OCI-M2 (cell line): ENCODE measurements at regions not wholly inside any gene's neighbourhood (a gene's known extent, or its start where the extent isn't known, plus 50 kb on each side); places are given as distances from the start of the nearest gene placed in this dataset.

Experiments
- DNase-seq: peaks from one replicate; lab custom pipeline; 2025; ENCODE audit not compliant: unreplicated experiment; lab: John Stamatoyannopoulos, UW

DNA sequence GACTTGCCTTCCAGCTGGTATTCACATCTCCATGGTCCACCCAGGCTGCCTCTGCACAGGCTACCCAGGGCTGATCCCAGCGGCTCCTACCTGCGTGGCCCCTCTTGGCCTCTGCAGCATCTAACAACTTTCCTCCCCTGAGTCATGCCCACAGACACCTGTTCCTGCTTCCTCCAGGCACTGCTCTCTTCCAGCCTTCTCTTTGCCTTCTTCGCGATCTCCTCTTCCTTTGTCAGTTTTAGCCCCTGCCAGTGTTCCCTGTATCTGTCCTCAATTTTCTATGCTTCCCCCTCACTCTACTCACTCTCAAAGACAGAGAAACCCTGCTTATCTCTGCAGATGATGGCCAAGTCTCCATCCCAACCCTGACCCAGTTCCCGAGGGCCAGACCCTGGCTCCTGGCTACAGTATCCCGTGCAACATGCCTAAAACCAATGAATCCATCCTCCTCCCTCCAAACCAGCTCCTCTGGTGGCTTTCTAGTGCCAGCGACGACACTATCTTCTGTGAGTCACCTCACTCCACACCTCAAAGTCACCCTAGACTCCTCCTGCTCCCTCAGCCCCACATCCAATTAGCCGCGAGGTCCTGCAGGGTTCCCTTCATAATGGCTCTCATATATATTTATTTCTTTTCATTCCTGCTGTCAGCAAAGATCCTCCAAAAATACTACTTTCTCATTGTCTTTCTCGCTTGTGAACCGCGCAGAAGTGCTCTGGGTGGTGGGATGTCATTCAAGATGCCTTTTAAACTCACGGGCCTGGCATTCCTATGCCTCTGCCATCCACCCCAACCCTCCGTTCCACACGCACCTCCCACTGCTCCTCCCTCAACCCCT is 259.2 kb downstream of the TOMM20 start:
- DNase-seq = no peak

- DNase-seq = no peak
These were observed 258.5 kb upstream of the IRF2BP2 start for GRCh38 chr1:234868296-234869147.

- peak; percentile 51 for DNase-seq
These were observed 256.3 kb upstream of the IRF2BP2 start for GRCh38 chr1:234866007-234866866.

GRCh38 chr1:234865171-234866006 is 255.4 kb upstream of the IRF2BP2 start:
- DNase-seq = no peak

GRCh38 chr1:234864116-234864515 is 254.1 kb upstream of the IRF2BP2 start:
- no peak for DNase-seq

- no peak for DNase-seq
These were observed 253.6 kb upstream of the IRF2BP2 start for GRCh38 chr1:234863551-234863971.

- no peak for DNase-seq
These were observed 253.1 kb upstream of the IRF2BP2 start for GRCh38 chr1:234862944-234863515.

- DNase-seq = no peak
These were observed 252.5 kb upstream of the IRF2BP2 start for GRCh38 chr1:234862360-234862943.

DNA sequence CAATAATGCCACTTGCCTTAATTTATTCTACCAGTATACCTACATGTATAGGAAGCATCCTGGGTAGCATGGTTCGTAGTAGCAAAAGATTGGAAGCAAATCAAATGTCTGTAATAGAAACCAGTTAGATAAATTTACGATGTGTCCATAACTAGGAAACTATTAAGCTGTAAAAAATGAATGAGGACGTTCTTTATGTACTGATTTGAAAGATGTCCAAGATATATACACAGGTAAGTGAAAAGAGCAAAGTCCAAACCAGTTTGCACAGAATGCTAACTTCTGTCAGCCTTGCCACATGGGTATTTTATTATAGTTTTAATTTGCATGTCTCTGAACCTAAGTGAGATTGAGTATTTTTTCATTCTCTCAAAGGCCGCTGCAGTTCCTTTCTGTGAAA is 251.8 kb upstream of the IRF2BP2 start:
- DNase-seq = no peak

DNA sequence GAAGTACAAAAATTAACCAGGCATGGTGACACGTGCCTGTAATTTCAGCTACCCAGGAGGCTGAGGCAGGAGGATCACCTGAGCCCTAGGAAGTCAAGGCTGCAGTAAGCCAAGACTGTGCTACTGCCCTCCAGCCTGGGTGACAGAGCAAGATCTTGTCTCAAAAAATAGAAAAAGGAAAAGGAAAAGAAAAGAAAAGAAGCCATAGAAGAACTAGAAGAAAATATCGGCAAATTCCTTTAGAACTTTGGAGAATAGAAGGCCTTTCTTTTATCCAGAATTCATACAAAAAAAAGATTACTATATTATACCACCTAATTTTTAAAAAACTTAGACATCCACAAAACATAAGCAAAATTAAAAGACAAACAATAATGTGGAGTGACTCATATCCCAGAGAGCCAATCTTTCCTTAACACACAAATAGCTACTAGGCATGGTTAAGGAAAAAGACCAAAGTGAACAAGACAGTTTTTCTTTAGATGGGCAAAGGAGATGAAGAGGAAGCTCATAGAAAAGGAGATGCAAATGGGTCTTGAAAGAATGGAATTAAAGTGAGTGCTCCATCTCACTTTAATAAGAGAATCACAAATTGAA is 251.1 kb upstream of the IRF2BP2 start:
- DNase-seq = no peak

DNA sequence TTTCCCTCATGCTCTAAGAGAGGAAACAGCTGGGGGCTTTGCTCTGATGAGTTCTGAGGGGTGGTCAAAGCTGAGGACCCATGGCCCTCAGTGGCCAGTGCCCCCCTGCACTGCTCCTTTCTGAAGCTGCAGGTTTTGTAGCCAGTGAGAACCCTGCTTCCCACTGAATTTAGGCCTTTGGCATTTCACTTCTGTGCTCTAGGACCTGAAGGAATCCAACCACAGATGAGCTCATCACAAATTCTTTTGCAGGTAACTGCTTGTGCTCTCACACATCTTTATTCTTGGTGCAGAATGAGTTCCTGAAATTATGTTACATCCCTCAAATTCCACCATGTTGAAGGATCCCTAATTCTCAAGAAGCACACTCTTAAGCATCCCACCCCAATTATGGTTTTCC is 248.7 kb upstream of the IRF2BP2 start:
- no peak for DNase-seq

DNA sequence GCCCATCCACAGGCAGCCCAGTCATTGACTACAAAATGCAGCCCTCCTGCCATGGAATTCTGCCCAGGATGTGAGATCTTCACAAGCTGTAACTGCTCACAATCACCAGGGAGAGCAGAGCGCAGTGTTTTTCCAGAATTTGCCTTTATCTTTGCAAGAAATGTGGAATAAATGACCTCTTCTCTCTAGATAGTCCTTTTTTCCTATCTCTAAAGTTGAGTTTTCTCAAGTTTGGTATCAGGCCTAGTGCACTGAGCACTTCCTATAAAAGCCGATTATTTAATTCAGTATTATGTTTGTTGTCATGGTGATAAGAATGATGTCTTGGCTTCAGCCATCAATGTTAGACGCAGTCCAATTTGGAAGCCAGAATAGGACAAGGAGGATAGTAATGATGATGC is 246.9 kb upstream of the IRF2BP2 start:
- no peak for DNase-seq

GRCh38 chr1:234855851-234856250 is 245.9 kb upstream of the IRF2BP2 start:
- no peak for DNase-seq

GRCh38 chr1:234854645-234855039 is 244.7 kb upstream of the IRF2BP2 start:
- DNase-seq = no peak

- no peak for DNase-seq
These were observed 244.1 kb upstream of the IRF2BP2 start for GRCh38 chr1:234853906-234854644.

DNA sequence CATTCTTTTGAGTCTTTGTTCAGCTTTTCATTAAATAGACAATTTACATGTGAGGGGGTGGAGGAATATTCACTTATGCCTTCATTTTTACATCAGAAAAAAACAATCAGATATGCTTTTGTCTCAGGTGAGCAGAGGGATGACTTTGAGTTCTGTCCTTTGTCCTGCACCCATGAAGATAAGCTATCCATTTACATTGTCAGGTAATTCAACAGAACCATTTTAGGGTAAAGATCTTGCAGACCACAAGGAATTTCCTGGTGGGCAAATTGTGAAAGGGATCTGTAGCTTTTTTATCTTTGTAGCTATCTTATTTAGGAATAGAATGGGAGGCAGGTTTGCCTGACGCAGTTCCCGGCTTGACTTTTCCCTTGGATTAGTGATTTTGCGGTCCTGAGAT is 242.7 kb upstream of the IRF2BP2 start:
- no peak for DNase-seq

GRCh38 chr1:234851450-234852438 is 241.8 kb upstream of the IRF2BP2 start:
- DNase-seq = no peak
